Fibroblast of lung (primary cell): ENCODE measurements at regions not wholly inside any gene's neighbourhood (a gene's known extent, or its start where the extent isn't known, plus 50 kb on each side); places are given as distances from the start of the nearest gene placed in this dataset.

ENCODE experiments used
- DNase-seq, 2 donors: peaks; one replicate each; pipeline versions ENCODE4 v3.0.0 to v3.0.0-alpha.2; 2010; ENCODE audit warnings: low read depth in 2 of 2
- H2AFZ ChIP-seq: 2 replicates; pipeline ENCODE4 v1.5.1; 2012; ENCODE audit warnings: low read length, control low read depth, inconsistent platforms
- H3K27ac ChIP-seq: 2 replicates; pipeline ENCODE4 v1.5.1; 2011; ENCODE audit warnings: low read length, control low read depth; ENCODE audit not compliant: insufficient read depth
- H3K27me3 ChIP-seq: 2 replicates; pipeline ENCODE4 v1.5.1; 2011; ENCODE audit warnings: mild to moderate bottlenecking, low read length; ENCODE audit not compliant: control insufficient read depth, insufficient read depth
- H3K36me3 ChIP-seq: 2 replicates; pipeline ENCODE4 v1.5.1; 2011; ENCODE audit warnings: low read length; ENCODE audit not compliant: control insufficient read depth, insufficient read depth
- H3K4me1 ChIP-seq: 2 replicates; pipeline ENCODE4 v1.5.1; 2011; ENCODE audit warnings: low read length; ENCODE audit not compliant: control insufficient read depth, insufficient read depth; ENCODE audit errors: extremely low read depth
- H3K4me2 ChIP-seq: 2 replicates; pipeline ENCODE4 v1.5.1; 2011; ENCODE audit warnings: low read length, control low read depth; ENCODE audit not compliant: insufficient read depth; ENCODE audit errors: extremely low read depth
- H3K4me3 ChIP-seq, 4 experiments: fragments of 200-600 bp in 1 of 4; sonication (generic) in 1 of 4; replicated peaks in 1 of 4; 2 replicates each; pipeline ENCODE4 v1.5.1; 2011 to 2016; ENCODE audit warnings: low read length in 4 of 4, low read depth in 3 of 4, mild to moderate bottlenecking in 3 of 4, control low read depth in 2 of 4, inconsistent platforms in 1 of 4, mixed read lengths in 1 of 4; ENCODE audit not compliant: insufficient read depth in 1 of 4; ENCODE audit errors: control extremely low read depth in 1 of 4
- H3K79me2 ChIP-seq: 2 replicates; pipeline ENCODE4 v1.5.1; 2012; ENCODE audit warnings: mild to moderate bottlenecking, low read length, inconsistent platforms; ENCODE audit not compliant: control insufficient read depth, insufficient read depth
- H3K9ac ChIP-seq: 2 replicates; pipeline ENCODE4 v1.5.1; 2011; ENCODE audit warnings: mild to moderate bottlenecking, low read length, control low read depth; ENCODE audit not compliant: insufficient read depth
- H3K9me3 ChIP-seq: 2 replicates; pipeline ENCODE4 v1.5.1; 2012; ENCODE audit warnings: low read depth, low read length; ENCODE audit not compliant: control insufficient read depth, insufficient read depth
- H4K20me1 ChIP-seq: 2 replicates; pipeline ENCODE4 v1.5.1; 2011; ENCODE audit warnings: low read length; ENCODE audit not compliant: control insufficient read depth, insufficient read depth; ENCODE audit errors: extremely low read depth
- CTCF ChIP-seq, 2 donors: IDR thresholded peaks in 1 of 2; conservative IDR thresholded peaks in 1 of 2; 1 replicate in 1 of 2; 2 replicates in 1 of 2; pipeline ENCODE4 v1.5.1; 2011 to 2012; ENCODE audit warnings: low read length in 2 of 2, control low read depth in 1 of 2, inconsistent platforms in 1 of 2, low read depth in 1 of 2, mild to moderate bottlenecking in 1 of 2
- EZH2 ChIP-seq: IDR thresholded peaks from 2 replicates; pipeline ENCODE4 v1.5.1; 2012; ENCODE audit warnings: low read length, control low read depth, mild to moderate bottlenecking; ENCODE audit errors: missing control alignments

GRCh38 chr3:87088993-87089841 is 98.3 kb upstream of the VGLL3 start:
- no peaks in the 10 kb centered on the region for H3K27me3 ChIP-seq
- peak overlapping the region; percentile 63 for H3K9ac ChIP-seq
- H3K4me2 ChIP-seq, result peak overlapping the region; percentile 97
- H4K20me1 ChIP-seq, result no peaks in the 10 kb centered on the region
- H3K4me1 ChIP-seq, result no peaks in the 10 kb centered on the region
- peak; percentile 91 for DNase-seq
- H3K9me3 ChIP-seq, result no peaks in the 10 kb centered on the region
- H3K36me3 ChIP-seq, result no peaks in the 10 kb centered on the region
- no peaks in the 10 kb centered on the region for H3K79me2 ChIP-seq
- H3K27ac ChIP-seq, result peak overlapping the region; percentile 69
- H3K4me3 ChIP-seq, result peak overlapping the region; percentile 42 to 67 (median 58)
- H2AFZ ChIP-seq, result peak overlapping the region; percentile 80
- TF ChIP-seq EZH2, result no peak
- TF ChIP-seq CTCF (conservative IDR thresholded peaks at IDR 0.05 in 1 of 2, IDR thresholded peaks at IDR 0.05 in 1 of 2; ENCODE audit: low read depth in 1 of 2, low read length in 2 of 2), result no peak

GRCh38 chr3:87088430-87088992 is 97.6 kb upstream of the VGLL3 start:
- no peaks in the 10 kb centered on the region for H3K36me3 ChIP-seq
- no peaks in the 10 kb centered on the region for H4K20me1 ChIP-seq
- peak overlapping the region; percentile 63 for H3K9ac ChIP-seq
- peak overlapping the region; percentile 69 for H3K27ac ChIP-seq
- H3K4me1 ChIP-seq, result no peaks in the 10 kb centered on the region
- peak overlapping the region; percentile 97 for H3K4me2 ChIP-seq
- TF ChIP-seq EZH2 (no peak), CTCF (conservative IDR thresholded peaks at IDR 0.05 in 1 of 2, IDR thresholded peaks at IDR 0.05 in 1 of 2; ENCODE audit: low read depth in 1 of 2, low read length in 2 of 2) (no peak)
- no peaks in the 10 kb centered on the region for H3K9me3 ChIP-seq
- H2AFZ ChIP-seq, result peak overlapping the region; percentile 80
- H3K27me3 ChIP-seq, result no peaks in the 10 kb centered on the region
- peak in 1 of 2 donors; percentile 55 for DNase-seq
- peak overlapping the region; percentile 42 to 67 (median 58) for H3K4me3 ChIP-seq
- no peaks in the 10 kb centered on the region for H3K79me2 ChIP-seq

GRCh38 chr3:87084868-87085267 is 93.9 kb upstream of the VGLL3 start:
- Histone ChIP-seq H3K27ac (no peak overlapping the region), H3K4me3 (no peak overlapping the region), H4K20me1 (no peaks in the 10 kb centered on the region), H3K4me2 (no peak overlapping the region), H3K36me3 (no peaks in the 10 kb centered on the region), H3K27me3 (no peaks in the 10 kb centered on the region), H3K9ac (no peak overlapping the region), H3K79me2 (no peaks in the 10 kb centered on the region), H3K9me3 (no peaks in the 10 kb centered on the region), H3K4me1 (no peaks in the 10 kb centered on the region), H2AFZ (no peak overlapping the region)
- TF ChIP-seq CTCF (conservative IDR thresholded peaks at IDR 0.05 in 1 of 2, IDR thresholded peaks at IDR 0.05 in 1 of 2; ENCODE audit: low read depth in 1 of 2, low read length in 2 of 2), result no peak
- no peak for TF ChIP-seq EZH2
- DNase-seq, result peak in 1 of 2 donors; percentile 32
